ENCODE measurements at regions not wholly inside any gene's neighbourhood (a gene's known extent, or its start where the extent isn't known, plus 50 kb on each side); places are given as distances from the start of the nearest gene placed in this dataset.

- H3K4me1 Mint-ChIP-seq, result no peaks in the 10 kb centered on the region
- DNase-seq, result no peak
- no peaks in the 10 kb centered on the region for H3K36me3 Mint-ChIP-seq
- H3K4me3 Mint-ChIP-seq, result no peak overlapping the region
- Histone ChIP-seq H3K27ac (ENCODE audit: low read length) (no peak overlapping the region), H3K4me1 (ENCODE audit: control insufficient read depth, insufficient read depth, low read length) (no peaks in the 10 kb centered on the region), H3K9me3 (ENCODE audit: control insufficient read depth, insufficient read depth, low read length) (no peaks in the 10 kb centered on the region), H3K36me3 (ENCODE audit: control insufficient read depth, insufficient read depth, low read length) (no peaks in the 10 kb centered on the region), H3K4me3 (ENCODE audit: low read length) (no peak overlapping the region), H3K27me3 (ENCODE audit: control insufficient read depth, insufficient read depth, low read length) (no peaks in the 10 kb centered on the region)
- WGBS (ENCODE audit: insufficient coverage), result 27% methylated on average over 7 of the region's 7 CpGs
- no peak for ATAC-seq
- intact Hi-C loops (cut with micrococcal nuclease), result no loop called here
- H3K9me3 Mint-ChIP-seq, result peaks cover 0 to 5% of the 10 kb centered on the region in 2 donors
- H3K27ac Mint-ChIP-seq, result no peak overlapping the region
- no peak for TF ChIP-seq CTCF (IDR thresholded peaks at IDR 0.05)
- H3K27me3 Mint-ChIP-seq (ENCODE audit: low read depth in 2 of 2), result no peaks in the 10 kb centered on the region
These were observed 80.8 kb upstream of the DPH6 start for GRCh38 chr15:35626571-35627318.

GRCh38 chr15:35627696-35628095, 81.7 kb upstream of the DPH6 start:
- Histone ChIP-seq H3K9me3 (ENCODE audit: control insufficient read depth, insufficient read depth, low read length) (no peaks in the 10 kb centered on the region), H3K27ac (ENCODE audit: low read length) (no peak overlapping the region), H3K4me3 (ENCODE audit: low read length) (no peak overlapping the region), H3K4me1 (ENCODE audit: control insufficient read depth, insufficient read depth, low read length) (no peaks in the 10 kb centered on the region), H3K27me3 (ENCODE audit: control insufficient read depth, insufficient read depth, low read length) (no peaks in the 10 kb centered on the region), H3K36me3 (ENCODE audit: control insufficient read depth, insufficient read depth, low read length) (no peaks in the 10 kb centered on the region)
- H3K4me1 Mint-ChIP-seq, result no peaks in the 10 kb centered on the region
- no peaks in the 10 kb centered on the region for H3K27me3 Mint-ChIP-seq (ENCODE audit: low read depth in 2 of 2)
- WGBS (ENCODE audit: insufficient coverage), result no CpG with 5 or more reads among the region's 2 CpGs
- no peak overlapping the region for H3K27ac Mint-ChIP-seq
- intact Hi-C loops (cut with micrococcal nuclease), result no loop called here
- H3K36me3 Mint-ChIP-seq, result no peaks in the 10 kb centered on the region
- no peak for DNase-seq
- no peak overlapping the region for H3K4me3 Mint-ChIP-seq
- ATAC-seq, result no peak
- TF ChIP-seq CTCF (IDR thresholded peaks at IDR 0.05), result no peak
- peaks cover 0 to 5% of the 10 kb centered on the region in 2 donors for H3K9me3 Mint-ChIP-seq

- Histone ChIP-seq H3K36me3 (ENCODE audit: control insufficient read depth, insufficient read depth, low read length) (no peaks in the 10 kb centered on the region), H3K9me3 (ENCODE audit: control insufficient read depth, insufficient read depth, low read length) (no peaks in the 10 kb centered on the region), H3K4me1 (ENCODE audit: control insufficient read depth, insufficient read depth, low read length) (no peaks in the 10 kb centered on the region), H3K27ac (ENCODE audit: low read length) (no peak overlapping the region), H3K4me3 (ENCODE audit: low read length) (no peak overlapping the region), H3K27me3 (ENCODE audit: control insufficient read depth, insufficient read depth, low read length) (no peaks in the 10 kb centered on the region)
- no peak for TF ChIP-seq CTCF (IDR thresholded peaks at IDR 0.05)
- intact Hi-C loops (cut with micrococcal nuclease), result no loop called here
- Mint-ChIP-seq H3K27me3 (ENCODE audit: low read depth in 2 of 2) (no peaks in the 10 kb centered on the region), H3K9me3 (peaks cover 0 to 5% of the 10 kb centered on the region in 2 donors), H3K4me3 (no peak overlapping the region), H3K4me1 (no peaks in the 10 kb centered on the region), H3K27ac (no peak overlapping the region), H3K36me3 (no peaks in the 10 kb centered on the region)
- 33% methylated on average over 3 of the region's 3 CpGs for WGBS (ENCODE audit: insufficient coverage)
- no peak for DNase-seq
- ATAC-seq, result no peak
These were observed 83.8 kb upstream of the DPH6 start for GRCh38 chr15:35629766-35630165.

- no peak for ATAC-seq
- H3K27ac ChIP-seq (ENCODE audit: low read length), result no peak overlapping the region
These were observed 84.6 kb upstream of the DPH6 start for GRCh38 chr15:35630532-35630931.

More at GRCh38 chr15:35630532-35630931, 84.6 kb upstream of the DPH6 start:
- H3K9me3 ChIP-seq (ENCODE audit: control insufficient read depth, insufficient read depth, low read length), result no peaks in the 10 kb centered on the region
- no peak for TF ChIP-seq CTCF (IDR thresholded peaks at IDR 0.05)
- no peaks in the 10 kb centered on the region for H3K27me3 ChIP-seq (ENCODE audit: control insufficient read depth, insufficient read depth, low read length)
- no peak overlapping the region for H3K4me3 ChIP-seq (ENCODE audit: low read length)
- peaks cover 3 to 6% of the 10 kb centered on the region in 2 donors for H3K9me3 Mint-ChIP-seq
- no peaks in the 10 kb centered on the region for H3K4me1 ChIP-seq (ENCODE audit: control insufficient read depth, insufficient read depth, low read length)
- no peaks in the 10 kb centered on the region for H3K36me3 ChIP-seq (ENCODE audit: control insufficient read depth, insufficient read depth, low read length)
- whole genome bisulfite sequencing (ENCODE audit: insufficient coverage), result 69% methylated on average over 3 of the region's 3 CpGs
- no peak overlapping the region for H3K4me3 Mint-ChIP-seq
- H3K4me1 Mint-ChIP-seq, result no peaks in the 10 kb centered on the region
- H3K27ac Mint-ChIP-seq, result no peak overlapping the region
- no peaks in the 10 kb centered on the region for H3K36me3 Mint-ChIP-seq
- no peak for DNase-seq
- intact Hi-C loops (cut with micrococcal nuclease), result no loop called here
- H3K27me3 Mint-ChIP-seq (ENCODE audit: low read depth in 2 of 2), result no peaks in the 10 kb centered on the region

All from natural killer cell (primary cell).